GM18909 (cell line): ENCODE measurements at regions not wholly inside any gene's neighbourhood (a gene's known extent, or its start where the extent isn't known, plus 50 kb on each side); places are given as distances from the start of the nearest gene placed in this dataset.

Experiments used
- ATAC-seq: cut with Tn5 transposase; IDR thresholded peaks from one replicate; pipeline ENCODE4 v1.9.1; 2021; ENCODE audit warnings: mild to moderate bottlenecking; ENCODE audit not compliant: unreplicated experiment, poor library complexity

GRCh38 chr12:126727218-126728075, 1539.5 kb upstream of the TMEM132C start:
- ATAC-seq, result no peak

GRCh38 chr12:126734296-126734695, 1532.7 kb upstream of the TMEM132C start:
- ATAC-seq, result no peak

- ATAC-seq, result no peak
These were observed 1532.3 kb upstream of the TMEM132C start for GRCh38 chr12:126734710-126735109.

GRCh38 chr12:126741536-126742240, 1525.3 kb upstream of the TMEM132C start:
- ATAC-seq, result no peak

GRCh38 chr12:126742241-126742641, 1524.7 kb upstream of the TMEM132C start:
- no peak for ATAC-seq

GRCh38 chr12:126747530-126748149, 1519.3 kb upstream of the TMEM132C start:
- ATAC-seq, result peak; percentile 59

- ATAC-seq, result no peak
These were observed 1514.9 kb upstream of the TMEM132C start for GRCh38 chr12:126752021-126752420.

GRCh38 chr12:126757326-126757725, 1509.6 kb upstream of the TMEM132C start:
- no peak for ATAC-seq

- ATAC-seq, result no peak
These were observed 1506.9 kb upstream of the TMEM132C start for GRCh38 chr12:126760092-126760491.

- no peak for ATAC-seq
These were observed 1505.5 kb upstream of the TMEM132C start for GRCh38 chr12:126761420-126761819.

- no peak for ATAC-seq
These were observed 1504.8 kb upstream of the TMEM132C start for GRCh38 chr12:126762150-126762549.

GRCh38 chr12:126763359-126763758, 1503.6 kb upstream of the TMEM132C start:
- ATAC-seq, result no peak

- ATAC-seq, result no peak
These were observed 1499.6 kb upstream of the TMEM132C start for GRCh38 chr12:126767334-126767733.

GRCh38 chr12:126768517-126768916, 1498.5 kb upstream of the TMEM132C start:
- no peak for ATAC-seq

GRCh38 chr12:126770188-126770587, 1496.8 kb upstream of the TMEM132C start:
- no peak for ATAC-seq

- ATAC-seq, result peak; percentile 81
These were observed 1494.7 kb upstream of the TMEM132C start for GRCh38 chr12:126772171-126772864.

GRCh38 chr12:126773012-126773411, 1494.0 kb upstream of the TMEM132C start:
- no peak for ATAC-seq

- no peak for ATAC-seq
These were observed 1493.5 kb upstream of the TMEM132C start for GRCh38 chr12:126773491-126773890.

- no peak for ATAC-seq
These were observed 1490.8 kb upstream of the TMEM132C start for GRCh38 chr12:126776026-126776655.

GRCh38 chr12:126780343-126780742, 1486.6 kb upstream of the TMEM132C start:
- ATAC-seq, result no peak
